Osteoblast (primary cell): ENCODE measurements at regions not wholly inside any gene's neighbourhood (a gene's known extent, or its start where the extent isn't known, plus 50 kb on each side); places are given as distances from the start of the nearest gene placed in this dataset.

Experiments used
- DNase-seq: peaks from one replicate; pipeline ENCODE4 v3.0.0; 2011; ENCODE audit warnings: low spot score, mixed read lengths; ENCODE audit not compliant: insufficient read length; ENCODE audit errors: missing footprints
- H2AFZ ChIP-seq: 2 replicates; pipeline ENCODE4 v1.6.0; 2011; ENCODE audit warnings: mild to moderate bottlenecking, low read length
- H3K27ac ChIP-seq: 2 replicates; pipeline ENCODE4 v1.5.1; 2011; ENCODE audit warnings: mild to moderate bottlenecking, low read depth, low read length, moderate library complexity
- H3K27me3 ChIP-seq: 2 replicates; pipeline ENCODE4 v1.6.0; 2012; ENCODE audit warnings: mild to moderate bottlenecking, control low read depth, inconsistent platforms, low read length, moderate library complexity; ENCODE audit not compliant: insufficient read depth
- H3K36me3 ChIP-seq: 2 replicates; pipeline ENCODE4 v1.5.1; 2011; ENCODE audit warnings: mild to moderate bottlenecking, low read length, control low read depth, moderate library complexity; ENCODE audit not compliant: insufficient read depth
- H3K4me1 ChIP-seq: 2 replicates; pipeline ENCODE4 v1.5.1; 2011; ENCODE audit warnings: mild to moderate bottlenecking, low read length, control low read depth, moderate library complexity; ENCODE audit not compliant: insufficient read depth
- H3K4me2 ChIP-seq: 2 replicates; pipeline ENCODE4 v1.6.0; 2011; ENCODE audit warnings: mild to moderate bottlenecking, low read length; ENCODE audit not compliant: insufficient read depth
- H3K4me3 ChIP-seq: fragments of 200-600 bp; sonication (generic); 3 replicates; pipeline ENCODE4 v1.5.1; 2012; ENCODE audit warnings: mild to moderate bottlenecking, low read length, inconsistent platforms; ENCODE audit not compliant: insufficient read depth
- H3K79me2 ChIP-seq: 2 replicates; pipeline ENCODE4 v1.6.0; 2012; ENCODE audit warnings: mild to moderate bottlenecking, low read length, control low read depth, inconsistent platforms; ENCODE audit not compliant: insufficient read depth
- H3K9me3 ChIP-seq: 2 replicates; pipeline ENCODE4 v1.5.1; 2011; ENCODE audit warnings: low read depth, low read length, control low read depth
- H4K20me1 ChIP-seq: 2 replicates; pipeline ENCODE4 v1.6.0; 2012; ENCODE audit warnings: mild to moderate bottlenecking, low read length, control low read depth; ENCODE audit not compliant: insufficient read depth
- TF ChIP-seq, protein P1 (sequence below): IDR thresholded peaks from 2 replicates; pipeline ENCODE4 v1.5.1; 2011; ENCODE audit warnings: mild to moderate bottlenecking, low read depth, low read length, moderate library complexity; ENCODE audit errors: extremely low read depth

DNA sequence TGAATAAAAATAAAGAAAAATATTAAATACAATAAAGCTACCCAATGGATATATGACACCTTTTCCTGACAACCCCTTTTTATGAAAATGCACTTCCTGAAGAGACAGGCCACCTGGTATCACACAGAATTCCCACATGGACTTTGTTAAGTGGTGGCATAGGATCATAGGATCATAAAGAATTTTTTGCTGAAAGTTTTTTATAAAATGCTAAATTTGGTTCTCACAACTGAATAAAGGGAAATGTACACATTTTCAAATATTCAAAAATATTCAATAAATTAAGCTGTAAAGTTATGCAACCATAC, 102.5 kb upstream of the ROBO1 start:
- H3K4me2 ChIP-seq = no peak overlapping the region
- H3K36me3 ChIP-seq = no peaks in the 10 kb centered on the region
- no peak overlapping the region for H2AFZ ChIP-seq
- H3K79me2 ChIP-seq = no peaks in the 10 kb centered on the region
- no peaks in the 10 kb centered on the region for H3K4me1 ChIP-seq
- no peak overlapping the region for H3K27ac ChIP-seq
- H3K4me3 ChIP-seq = no peak overlapping the region
- no peak for DNase-seq
- TF ChIP-seq, protein P1, sequence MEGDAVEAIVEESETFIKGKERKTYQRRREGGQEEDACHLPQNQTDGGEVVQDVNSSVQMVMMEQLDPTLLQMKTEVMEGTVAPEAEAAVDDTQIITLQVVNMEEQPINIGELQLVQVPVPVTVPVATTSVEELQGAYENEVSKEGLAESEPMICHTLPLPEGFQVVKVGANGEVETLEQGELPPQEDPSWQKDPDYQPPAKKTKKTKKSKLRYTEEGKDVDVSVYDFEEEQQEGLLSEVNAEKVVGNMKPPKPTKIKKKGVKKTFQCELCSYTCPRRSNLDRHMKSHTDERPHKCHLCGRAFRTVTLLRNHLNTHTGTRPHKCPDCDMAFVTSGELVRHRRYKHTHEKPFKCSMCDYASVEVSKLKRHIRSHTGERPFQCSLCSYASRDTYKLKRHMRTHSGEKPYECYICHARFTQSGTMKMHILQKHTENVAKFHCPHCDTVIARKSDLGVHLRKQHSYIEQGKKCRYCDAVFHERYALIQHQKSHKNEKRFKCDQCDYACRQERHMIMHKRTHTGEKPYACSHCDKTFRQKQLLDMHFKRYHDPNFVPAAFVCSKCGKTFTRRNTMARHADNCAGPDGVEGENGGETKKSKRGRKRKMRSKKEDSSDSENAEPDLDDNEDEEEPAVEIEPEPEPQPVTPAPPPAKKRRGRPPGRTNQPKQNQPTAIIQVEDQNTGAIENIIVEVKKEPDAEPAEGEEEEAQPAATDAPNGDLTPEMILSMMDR = no peak
- H3K27me3 ChIP-seq = no peaks in the 10 kb centered on the region
- H3K9me3 ChIP-seq = peaks cover 2% of the 10 kb centered on the region
- H4K20me1 ChIP-seq = no peaks in the 10 kb centered on the region

DNA sequence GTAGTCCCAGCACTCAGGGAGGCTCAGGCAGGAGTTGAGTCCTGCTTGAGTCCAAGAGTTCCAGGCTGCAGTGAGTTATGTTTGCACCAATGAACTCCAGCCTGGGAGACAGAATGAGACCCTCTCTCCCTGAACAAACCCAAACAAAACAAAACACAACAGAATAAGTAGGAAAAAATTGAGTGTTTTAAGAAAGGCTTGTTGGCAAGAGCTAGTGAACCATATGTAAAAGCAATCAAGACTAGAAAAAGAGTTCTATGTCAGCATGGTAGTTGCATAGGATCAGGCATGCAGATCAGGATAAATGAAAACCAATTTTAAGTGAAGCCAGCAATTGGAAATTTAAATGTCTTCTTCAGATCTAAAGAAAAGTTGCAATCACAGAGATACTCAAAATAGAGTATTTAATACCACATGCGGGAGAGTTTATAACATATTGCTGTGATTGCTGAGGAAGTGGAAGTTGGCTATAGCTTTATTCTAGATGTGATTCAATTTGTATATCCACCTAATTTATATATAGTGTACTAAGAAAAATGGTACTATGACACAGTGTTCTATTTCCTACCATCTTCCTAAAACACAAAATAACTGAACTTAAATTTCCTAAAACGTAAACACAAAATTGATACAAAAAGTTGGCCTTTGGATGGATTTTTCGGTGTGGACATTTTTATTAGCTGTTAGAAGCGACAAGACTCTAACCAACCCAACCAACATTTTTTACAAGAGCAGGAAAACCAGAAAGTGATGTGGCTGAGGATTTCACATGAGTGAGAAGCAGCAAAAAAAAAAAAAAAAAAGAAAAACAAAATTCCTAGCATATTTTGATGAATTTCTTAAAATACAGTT, 101.9 kb upstream of the ROBO1 start:
- Histone ChIP-seq H3K36me3 (no peaks in the 10 kb centered on the region), H3K4me3 (no peak overlapping the region), H3K27me3 (no peaks in the 10 kb centered on the region), H4K20me1 (no peaks in the 10 kb centered on the region), H2AFZ (no peak overlapping the region), H3K4me1 (no peaks in the 10 kb centered on the region), H3K9me3 (peaks cover 2% of the 10 kb centered on the region), H3K4me2 (no peak overlapping the region), H3K79me2 (no peaks in the 10 kb centered on the region), H3K27ac (no peak overlapping the region)
- TF ChIP-seq, protein P1 = no peak
- DNase-seq = no peak

DNA sequence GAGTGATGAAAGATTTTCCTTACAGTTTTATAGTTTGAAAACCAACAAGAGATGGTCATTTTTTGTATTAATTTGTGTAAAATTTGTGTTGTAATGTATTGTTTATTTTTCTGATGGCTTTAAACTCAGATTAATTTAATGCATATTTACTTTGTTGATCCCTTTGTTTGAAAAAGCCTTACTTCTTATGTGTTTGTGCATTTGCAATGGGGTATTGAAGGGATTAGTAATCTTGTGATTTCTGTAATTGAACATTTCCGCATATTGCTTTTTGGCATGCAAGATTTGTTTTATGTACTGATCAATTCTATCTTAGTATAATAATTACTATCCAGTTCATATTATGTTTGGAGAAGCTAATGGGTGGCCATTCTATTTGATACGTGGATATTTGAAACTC, 98.4 kb upstream of the ROBO1 start:
- TF ChIP-seq, protein P1 = no peak
- Histone ChIP-seq H3K4me3 (no peak overlapping the region), H3K79me2 (no peaks in the 10 kb centered on the region), H3K4me2 (no peak overlapping the region), H4K20me1 (no peaks in the 10 kb centered on the region), H3K36me3 (no peaks in the 10 kb centered on the region), H3K27me3 (no peaks in the 10 kb centered on the region), H3K27ac (no peak overlapping the region), H2AFZ (no peak overlapping the region), H3K9me3 (no peaks in the 10 kb centered on the region), H3K4me1 (no peaks in the 10 kb centered on the region)
- no peak for DNase-seq

DNA sequence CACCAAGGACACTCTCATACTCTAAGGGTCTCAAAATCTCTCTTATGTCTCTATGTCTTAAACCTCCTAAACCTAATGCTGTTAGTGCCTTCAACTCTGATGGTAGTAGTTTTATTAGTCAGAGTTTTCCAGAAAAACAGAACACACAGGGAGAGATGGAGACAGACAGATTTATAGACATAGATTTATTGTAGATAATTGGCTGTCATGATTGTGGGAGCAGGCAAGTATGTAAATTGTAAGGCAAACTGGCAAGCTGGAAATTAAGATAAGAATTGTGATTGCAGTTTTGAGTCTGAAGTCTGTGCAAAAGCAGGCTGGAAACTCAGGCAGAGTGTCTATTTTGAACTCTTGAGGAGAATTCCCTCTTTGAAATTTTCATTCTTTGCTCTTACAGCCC, 96.3 kb upstream of the ROBO1 start:
- Histone ChIP-seq H4K20me1 (no peaks in the 10 kb centered on the region), H3K36me3 (no peaks in the 10 kb centered on the region), H3K9me3 (no peaks in the 10 kb centered on the region), H3K79me2 (no peaks in the 10 kb centered on the region), H3K4me3 (no peak overlapping the region), H3K4me2 (no peak overlapping the region), H3K27me3 (no peaks in the 10 kb centered on the region), H3K27ac (no peak overlapping the region), H2AFZ (no peak overlapping the region), H3K4me1 (no peaks in the 10 kb centered on the region)
- no peak for DNase-seq
- TF ChIP-seq, protein P1 = no peak
